Activated CD8-positive, alpha-beta memory T cell treated with anti-CD3 and anti-CD28 coated beads for 36 hours (primary cell): ENCODE measurements at regions not wholly inside any gene's neighbourhood (a gene's known extent, or its start where the extent isn't known, plus 50 kb on each side); places are given as distances from the start of the nearest gene placed in this dataset.

ENCODE experiments used
- CTCF ChIA-PET: fragments of 350-600 bp; sonication (Branson Sonifier 250); formaldehyde crosslinking; loops from one replicate; lab custom pipeline; 2021; ENCODE audit warnings: antibody characterized with exemption; lab: Charles Lee
- POLR2A ChIA-PET: fragments of 350-600 bp; sonication (Branson Sonifier 250); formaldehyde crosslinking; loops from one replicate; lab custom pipeline; 2021; ENCODE audit warnings: antibody characterized with exemption; lab: Charles Lee

DNA sequence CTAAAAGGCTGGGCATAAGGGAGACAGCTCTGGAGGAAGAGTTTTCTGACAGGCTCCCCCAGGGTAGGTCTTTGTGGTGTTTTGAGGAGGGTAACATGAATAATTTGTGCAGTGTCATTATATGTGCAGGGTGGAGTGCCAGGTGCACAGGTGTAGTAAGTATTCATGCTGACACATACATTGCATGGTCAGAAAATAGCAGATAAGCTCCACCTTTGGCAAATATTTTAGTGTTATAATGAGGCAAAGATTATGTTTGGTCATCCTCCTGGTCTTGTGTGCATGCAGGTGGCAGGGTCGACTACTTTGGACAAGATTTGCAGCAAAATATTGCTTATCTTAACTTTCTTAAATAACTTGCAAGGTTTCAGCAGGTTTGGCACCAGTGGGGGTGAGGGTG lies 910.4 kb upstream of the PCDH10 start:
- POLR2A ChIA-PET = no interaction called here

GRCh38 chr4:132240081-132240480 lies 909.0 kb upstream of the PCDH10 start:
- ChIA-PET CTCF (no interaction called here), POLR2A (no interaction called here)

More for the DNA sequence above, 910.4 kb upstream of the PCDH10 start:
- CTCF ChIA-PET = no interaction called here

GRCh38 chr4:132245319-132245718 lies 903.8 kb upstream of the PCDH10 start:
- CTCF ChIA-PET = no interaction called here
- POLR2A ChIA-PET = no interaction called here

DNA sequence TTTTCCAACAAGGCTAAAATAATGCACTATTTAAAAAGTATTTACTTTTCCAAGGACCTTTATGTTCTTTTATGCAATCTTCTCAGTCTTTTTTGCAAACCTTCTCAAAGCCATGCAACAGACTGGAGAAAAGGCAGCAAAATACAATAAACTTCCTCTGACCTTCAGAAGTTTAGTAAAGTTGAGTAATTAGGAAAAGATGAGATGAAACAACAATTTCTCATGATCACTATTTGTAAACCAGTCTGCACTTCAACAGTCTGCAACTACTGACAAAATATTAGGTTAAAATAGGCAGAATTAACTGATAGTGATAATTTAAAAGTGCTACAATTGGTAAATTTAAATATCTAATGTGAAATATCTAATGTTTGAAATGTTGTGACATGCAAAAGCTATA lies 884.9 kb upstream of the PCDH10 start:
- ChIA-PET POLR2A (no interaction called here), CTCF (no interaction called here)

DNA sequence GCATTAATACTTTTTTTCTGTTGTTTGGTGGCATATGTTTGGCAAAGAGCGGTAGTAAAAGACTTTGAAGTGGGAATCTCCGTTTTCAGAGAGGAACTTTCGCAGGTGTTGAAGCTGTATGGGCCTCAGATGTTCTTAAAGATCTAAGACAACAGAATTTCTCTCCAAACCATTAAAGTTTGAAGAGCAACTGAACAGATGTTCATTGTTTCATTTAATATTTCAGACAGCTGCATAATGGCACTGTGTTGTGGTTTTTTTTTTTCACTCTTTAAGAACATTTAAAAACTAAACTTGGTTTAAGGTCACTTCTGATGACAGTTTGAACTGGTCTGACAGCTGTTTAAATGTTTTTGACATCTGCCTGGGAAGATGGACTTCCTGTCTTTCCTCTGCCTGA lies 882.7 kb upstream of the PCDH10 start:
- POLR2A ChIA-PET = no interaction called here
- CTCF ChIA-PET = no interaction called here

DNA sequence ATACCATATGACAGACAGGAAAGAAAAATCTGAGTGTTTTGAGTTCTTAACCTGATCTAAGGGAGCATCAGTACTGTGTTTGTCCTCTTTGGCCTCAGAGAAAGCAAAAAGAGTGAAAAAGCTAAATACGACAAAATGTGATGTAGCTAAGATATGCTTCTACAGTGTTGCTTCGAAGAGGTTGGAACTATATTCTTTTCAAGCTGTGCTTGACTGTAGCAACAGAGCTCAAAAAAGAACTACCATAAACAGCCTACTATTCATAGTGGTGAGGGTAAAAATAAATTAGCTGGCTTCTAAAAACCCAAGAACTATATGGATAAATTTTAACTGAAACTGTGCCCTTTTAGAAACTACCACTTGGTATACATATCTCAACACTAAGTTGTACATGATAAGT lies 881.8 kb upstream of the PCDH10 start:
- CTCF ChIA-PET = no interaction called here
- POLR2A ChIA-PET = no interaction called here

DNA sequence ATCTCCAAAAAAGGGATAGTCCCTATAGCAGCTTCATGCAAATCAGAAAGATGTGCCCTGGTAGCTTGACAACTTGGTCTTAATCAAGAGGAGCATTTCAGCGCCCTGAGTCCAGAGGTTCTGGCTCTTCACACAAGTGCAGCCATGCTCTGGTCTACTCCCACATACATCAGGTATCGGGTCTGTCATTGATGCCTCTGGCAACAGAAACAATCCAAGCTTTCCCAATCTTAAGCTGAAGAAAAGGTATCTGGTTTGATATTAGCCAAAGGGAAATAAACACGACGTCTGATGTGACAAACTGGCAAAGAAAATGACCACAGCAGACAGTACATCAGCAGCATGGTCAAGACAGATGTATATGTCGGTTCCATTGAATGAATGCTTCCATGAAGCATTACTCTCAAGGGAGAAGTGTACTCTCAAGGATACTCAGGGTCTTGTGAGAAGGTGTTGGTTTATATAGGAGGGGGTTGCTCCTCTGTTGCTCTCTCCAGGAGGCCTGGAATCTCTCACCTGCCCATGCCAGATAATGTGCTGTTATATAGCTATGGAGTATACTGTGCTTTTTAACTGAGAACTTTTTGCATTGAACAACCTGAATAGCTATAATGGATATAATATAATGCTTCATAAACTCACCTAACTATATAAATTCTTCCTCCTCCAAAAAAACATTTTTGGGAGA lies 879.6 kb upstream of the PCDH10 start:
- ChIA-PET CTCF (no interaction called here), POLR2A (no interaction called here)

DNA sequence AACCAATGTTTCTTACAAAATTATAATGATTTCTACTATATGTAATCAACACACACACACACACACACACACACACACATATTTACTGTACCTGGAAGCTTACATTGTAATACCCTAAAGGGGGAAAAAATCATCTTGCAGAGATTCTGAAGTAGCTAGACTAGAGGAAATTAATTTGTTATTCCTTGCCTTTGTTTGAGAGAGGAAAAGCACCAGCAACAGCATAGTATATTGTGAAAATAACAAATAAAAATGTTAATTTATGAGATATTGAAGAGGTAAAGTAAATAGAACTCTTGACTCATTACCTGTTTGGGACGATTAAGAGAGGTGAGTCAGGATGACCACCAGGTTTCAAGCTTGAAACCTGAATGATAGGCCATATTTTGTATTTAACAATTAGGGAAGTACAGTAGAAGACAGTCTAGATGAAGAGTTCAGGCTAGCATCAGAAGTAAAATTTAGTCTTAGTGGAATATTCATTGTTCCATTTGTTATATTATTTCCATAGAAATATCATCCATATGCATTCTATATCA lies 873.4 kb upstream of the PCDH10 start:
- POLR2A ChIA-PET = no interaction called here
- CTCF ChIA-PET = no interaction called here

DNA sequence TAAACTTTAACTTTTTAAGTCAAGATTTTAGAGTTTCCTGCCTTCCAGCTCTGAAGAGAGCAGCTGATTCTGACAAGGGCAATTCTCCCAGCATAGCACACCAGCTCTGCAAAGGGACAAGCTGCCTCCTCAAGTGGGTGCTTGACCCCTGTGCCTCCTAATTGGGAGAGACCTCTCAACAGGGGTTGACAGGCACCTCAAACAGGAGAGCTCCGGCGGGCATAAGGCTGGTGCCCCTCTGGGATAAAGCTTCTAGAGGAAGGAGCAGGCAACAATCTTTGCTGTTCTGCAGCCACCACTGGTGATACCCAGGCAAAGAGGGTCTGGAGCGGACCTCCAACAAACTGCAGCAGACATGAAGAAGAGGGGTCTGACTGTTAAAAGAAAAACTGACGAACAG lies 872.9 kb upstream of the PCDH10 start:
- CTCF ChIA-PET = no interaction called here
- POLR2A ChIA-PET = no interaction called here

DNA sequence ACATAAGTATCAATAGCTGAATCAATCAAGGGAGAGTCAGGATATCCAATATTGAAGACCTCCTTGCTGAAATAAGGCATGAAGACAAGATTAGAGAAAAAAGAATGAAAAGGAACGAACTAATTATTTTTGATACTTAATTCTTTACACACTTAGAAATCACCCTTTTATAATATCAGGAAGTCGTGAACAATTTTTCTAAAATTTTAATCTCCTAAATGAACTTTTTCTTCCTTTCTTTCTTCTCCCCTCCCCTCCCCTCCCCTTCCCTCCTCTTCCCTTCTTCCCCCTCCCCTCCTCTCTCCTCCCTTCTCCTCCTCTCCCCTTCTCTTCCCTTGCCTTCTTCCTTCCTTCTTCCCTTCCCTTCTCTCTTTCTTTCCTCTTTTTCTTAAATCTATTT lies 872.1 kb upstream of the PCDH10 start:
- POLR2A ChIA-PET = no interaction called here

GRCh38 chr4:132281733-132282132 lies 867.4 kb upstream of the PCDH10 start:
- CTCF ChIA-PET = no interaction called here

More for the DNA sequence above, 872.1 kb upstream of the PCDH10 start:
- CTCF ChIA-PET = no interaction called here

GRCh38 chr4:132284910-132285426 lies 864.1 kb upstream of the PCDH10 start:
- CTCF ChIA-PET = no interaction called here
- POLR2A ChIA-PET = no interaction called here

More at GRCh38 chr4:132281733-132282132, 867.4 kb upstream of the PCDH10 start:
- POLR2A ChIA-PET = no interaction called here

GRCh38 chr4:132297346-132297745 lies 851.7 kb upstream of the PCDH10 start:
- POLR2A ChIA-PET = no interaction called here
- CTCF ChIA-PET = no interaction called here

GRCh38 chr4:132299841-132300240 lies 849.3 kb upstream of the PCDH10 start:
- ChIA-PET CTCF (no interaction called here), POLR2A (no interaction called here)

DNA sequence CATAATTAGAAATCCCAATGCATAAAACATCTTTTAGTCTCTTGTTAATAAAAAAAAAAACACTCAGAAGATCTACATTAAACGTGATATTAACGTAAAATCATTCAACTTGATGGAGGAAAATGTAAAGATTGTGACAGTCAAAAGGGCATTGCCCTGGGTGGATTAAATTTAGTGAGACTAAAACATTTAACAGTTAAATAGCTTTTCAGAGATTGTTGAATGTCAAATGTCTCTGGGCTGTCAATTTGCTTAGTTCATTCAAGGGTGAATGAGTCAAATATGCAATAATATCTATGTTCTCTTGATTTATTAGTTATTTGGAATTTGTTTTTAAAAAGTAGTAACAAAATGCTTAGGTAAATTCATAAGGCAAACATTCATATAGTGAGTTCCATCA lies 836.6 kb upstream of the PCDH10 start:
- CTCF ChIA-PET = no interaction called here

DNA sequence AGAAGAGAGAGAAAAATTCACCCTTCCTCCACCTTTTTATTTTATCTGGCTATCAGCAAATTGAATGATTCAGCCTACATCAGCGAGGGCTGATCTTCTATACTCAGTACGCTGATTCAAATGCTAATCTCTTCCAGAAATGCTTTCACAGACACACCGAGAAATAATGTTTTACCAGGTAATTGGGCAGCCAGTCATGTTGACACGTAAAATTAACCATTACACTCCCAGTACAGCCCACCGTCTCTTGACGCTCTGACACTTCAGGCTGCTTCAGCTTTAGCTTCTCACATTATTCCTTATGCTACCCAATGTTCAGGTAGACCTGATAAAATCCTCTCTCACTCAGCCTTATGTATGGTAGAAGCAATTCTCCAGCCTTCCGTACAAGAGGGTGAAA lies 835.2 kb upstream of the PCDH10 start:
- ChIA-PET CTCF (no interaction called here), POLR2A (no interaction called here)

More for the DNA sequence above, 836.6 kb upstream of the PCDH10 start:
- POLR2A ChIA-PET = no interaction called here

GRCh38 chr4:132316738-132317137 lies 832.4 kb upstream of the PCDH10 start:
- ChIA-PET POLR2A (no interaction called here), CTCF (no interaction called here)

DNA sequence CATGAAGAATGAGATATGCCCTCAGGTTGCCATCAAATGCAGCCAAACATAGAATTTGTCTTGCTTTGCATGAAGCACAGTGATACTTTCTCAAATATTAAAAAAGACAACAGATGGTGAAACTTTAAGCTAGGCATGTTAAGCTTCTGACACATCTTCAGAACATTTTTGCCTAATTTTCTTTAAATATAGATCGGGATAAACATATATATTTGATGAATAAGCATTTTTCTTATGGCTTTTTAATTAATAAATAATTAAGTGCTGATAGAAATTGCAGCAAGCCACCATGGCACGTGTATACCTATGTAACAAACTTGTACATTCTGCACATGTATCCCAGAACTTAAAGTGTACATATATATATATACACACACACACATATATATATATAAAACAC lies 831.2 kb upstream of the PCDH10 start:
- CTCF ChIA-PET = no interaction called here

DNA sequence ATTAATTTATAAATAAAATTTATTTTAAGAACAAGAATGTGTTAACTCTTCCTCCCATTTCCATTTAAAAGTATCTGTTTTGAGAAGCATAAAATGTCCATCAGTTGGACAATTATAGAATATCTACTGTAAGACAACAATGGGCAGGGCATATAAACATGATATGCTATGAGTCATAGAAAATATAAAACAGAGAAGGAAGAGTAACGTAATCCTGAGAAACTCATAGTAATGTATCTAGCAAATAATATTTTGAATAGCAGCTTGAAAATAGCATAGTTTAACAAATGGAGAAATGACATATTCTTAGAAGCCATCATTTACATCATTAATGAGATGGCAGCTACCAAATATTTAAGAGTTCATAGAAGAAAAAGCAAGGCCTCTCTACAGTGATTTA lies 820.3 kb upstream of the PCDH10 start:
- CTCF ChIA-PET = no interaction called here
- POLR2A ChIA-PET = no interaction called here

More for the DNA sequence above, 831.2 kb upstream of the PCDH10 start:
- POLR2A ChIA-PET = no interaction called here

GRCh38 chr4:132330994-132331393 lies 818.1 kb upstream of the PCDH10 start:
- POLR2A ChIA-PET = no interaction called here
- CTCF ChIA-PET = no interaction called here

GRCh38 chr4:132332932-132333723 lies 816.0 kb upstream of the PCDH10 start:
- POLR2A ChIA-PET = no interaction called here
- CTCF ChIA-PET = no interaction called here
